RWPE2 (cell line): ENCODE measurements at regions not wholly inside any gene's neighbourhood (a gene's known extent, or its start where the extent isn't known, plus 50 kb on each side); places are given as distances from the start of the nearest gene placed in this dataset.

Experiments
- ATAC-seq: fragments of 200-7000 bp; cut with Tn5 transposase; 3 replicates; pipeline ENCODE4 v1.9.1; 2021; ENCODE audit warnings: low read depth
- DNase-seq: peaks from one replicate; pipeline ENCODE4 v3.0.0-alpha.2; 2020; ENCODE audit warnings: low spot score
- H3K27ac ChIP-seq: fragments of 450-650 bp; 2 replicates; pipeline ENCODE4 v1.5.1; 2017; ENCODE audit warnings: mild to moderate bottlenecking; ENCODE audit not compliant: poor library complexity, severe bottlenecking
- H3K27me3 ChIP-seq: fragments of 250-450 bp; sonication (Bioruptor Pico); 2 replicates; pipeline ENCODE4 v1.5.1; 2021; ENCODE audit warnings: mild to moderate bottlenecking, moderate library complexity; ENCODE audit not compliant: insufficient read depth, poor library complexity, severe bottlenecking
- H3K36me3 ChIP-seq: fragments of 250-450 bp; sonication (Bioruptor Pico); 2 replicates; pipeline ENCODE4 v1.5.1; 2020; ENCODE audit warnings: low read depth, mild to moderate bottlenecking, moderate library complexity
- H3K4me1 ChIP-seq: fragments of 250-450 bp; sonication (Bioruptor Pico); 2 replicates; pipeline ENCODE4 v1.5.1; 2021; ENCODE audit warnings: mild to moderate bottlenecking, moderate library complexity; ENCODE audit not compliant: insufficient read depth, poor library complexity, severe bottlenecking
- H3K4me3 ChIP-seq: fragments of 250-450 bp; sonication (Bioruptor Pico); 2 replicates; pipeline ENCODE4 v1.5.1; 2021; ENCODE audit warnings: mild to moderate bottlenecking, moderate library complexity; ENCODE audit not compliant: severe bottlenecking
- H3K9me3 ChIP-seq: fragments of 250-450 bp; sonication (Bioruptor Pico); 2 replicates; pipeline ENCODE4 v1.5.1; 2021; ENCODE audit warnings: mild to moderate bottlenecking, moderate library complexity; ENCODE audit not compliant: severe bottlenecking
- CTCF ChIP-seq: fragments of 450-650 bp; IDR thresholded peaks from one replicate; pipeline ENCODE4 v1.5.1; 2017; ENCODE audit warnings: mild to moderate bottlenecking, moderate library complexity; ENCODE audit not compliant: poor library complexity, severe bottlenecking

DNA sequence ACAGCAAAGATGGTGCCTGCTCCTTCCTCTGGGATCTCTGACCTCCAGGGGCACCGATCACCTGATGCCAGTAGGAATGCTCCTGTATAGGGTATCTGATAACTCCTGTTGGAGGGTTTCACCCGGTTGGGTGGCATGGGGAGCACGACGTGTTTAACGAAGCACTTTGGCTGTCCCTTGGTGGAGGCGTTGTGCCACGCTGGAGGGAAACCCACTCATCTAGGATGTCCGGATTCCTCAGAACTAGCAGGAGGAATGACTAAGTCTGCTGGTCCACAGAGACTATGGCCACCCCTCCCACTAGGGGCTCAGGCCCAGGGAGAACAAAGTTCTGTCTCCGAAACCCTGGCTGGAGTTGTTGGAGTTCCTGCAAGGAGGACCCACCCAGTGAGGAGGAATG lies 1624.4 kb downstream of the GRIK2 start:
- Histone ChIP-seq H3K27me3 (no peaks in the 10 kb centered on the region), H3K27ac (no peak overlapping the region)
- DNase-seq = no peak

GRCh38 chr6:103011605-103012004 lies 1618.1 kb downstream of the GRIK2 start:
- no peak for TF ChIP-seq CTCF
- Histone ChIP-seq H3K36me3 (no peaks in the 10 kb centered on the region), H3K4me1 (no peaks in the 10 kb centered on the region), H3K27ac (no peak overlapping the region), H3K4me3 (no peak overlapping the region), H3K27me3 (no peaks in the 10 kb centered on the region), H3K9me3 (no peaks in the 10 kb centered on the region)
- no peak for DNase-seq
- ATAC-seq = no peak

More for the DNA sequence above, 1624.4 kb downstream of the GRIK2 start:
- H3K9me3 ChIP-seq = no peaks in the 10 kb centered on the region
- no peaks in the 10 kb centered on the region for H3K4me1 ChIP-seq
- no peak for ATAC-seq
- TF ChIP-seq CTCF = no peak
- H3K36me3 ChIP-seq = no peaks in the 10 kb centered on the region
- H3K4me3 ChIP-seq = no peak overlapping the region

DNA sequence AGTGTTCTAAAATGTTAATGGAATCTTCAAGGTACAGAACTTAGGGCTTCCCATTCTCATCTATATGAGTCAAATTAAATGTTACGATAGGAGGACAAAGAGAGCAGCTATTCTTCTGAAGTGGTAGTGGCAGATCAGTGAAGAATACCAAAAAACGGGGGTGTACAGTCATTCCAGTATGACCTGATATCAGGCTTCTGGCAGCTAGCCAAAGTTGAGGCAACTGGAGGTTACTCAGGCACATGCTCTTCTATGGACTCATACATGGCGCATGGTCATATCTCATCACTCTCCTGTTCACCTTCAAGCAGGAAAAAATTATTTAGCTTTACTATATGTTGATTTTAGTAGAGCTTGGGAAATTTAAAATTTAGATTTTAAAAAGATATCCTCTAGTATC lies 1608.8 kb downstream of the GRIK2 start:
- ATAC-seq = no peak
- no peak for DNase-seq
- Histone ChIP-seq H3K27me3 (peaks cover 5% of the 10 kb centered on the region), H3K9me3 (no peaks in the 10 kb centered on the region), H3K27ac (no peak overlapping the region), H3K4me3 (no peak overlapping the region), H3K36me3 (no peaks in the 10 kb centered on the region), H3K4me1 (no peaks in the 10 kb centered on the region)
- no peak for TF ChIP-seq CTCF

- Histone ChIP-seq H3K9me3 (no peaks in the 10 kb centered on the region), H3K4me3 (no peak overlapping the region), H3K27me3 (peaks cover 7% of the 10 kb centered on the region), H3K27ac (no peak overlapping the region), H3K4me1 (no peaks in the 10 kb centered on the region), H3K36me3 (no peaks in the 10 kb centered on the region)
- no peak for ATAC-seq
- no peak for TF ChIP-seq CTCF
- DNase-seq = no peak
Measured at GRCh38 chr6:103001724-103002123, 1608.2 kb downstream of the GRIK2 start.

GRCh38 chr6:103000688-103001087 lies 1607.2 kb downstream of the GRIK2 start:
- Histone ChIP-seq H3K4me1 (no peaks in the 10 kb centered on the region), H3K27me3 (peaks cover 9% of the 10 kb centered on the region), H3K27ac (no peak overlapping the region), H3K36me3 (no peaks in the 10 kb centered on the region), H3K4me3 (no peak overlapping the region), H3K9me3 (no peaks in the 10 kb centered on the region)
- ATAC-seq (no peak), DNase-seq (no peak)
- TF ChIP-seq CTCF = no peak
